ENCODE measurements at regions not wholly inside any gene's neighbourhood (a gene's known extent, or its start where the extent isn't known, plus 50 kb on each side); places are given as distances from the start of the nearest gene placed in this dataset.
A peak's percentile ranks its signal among the peaks of the same experiment; 100 is the strongest.

GRCh38 chr9:20291201-20291600 is 331.1 kb downstream of the MLLT3 start:
- no peak for DNase-seq

DNA sequence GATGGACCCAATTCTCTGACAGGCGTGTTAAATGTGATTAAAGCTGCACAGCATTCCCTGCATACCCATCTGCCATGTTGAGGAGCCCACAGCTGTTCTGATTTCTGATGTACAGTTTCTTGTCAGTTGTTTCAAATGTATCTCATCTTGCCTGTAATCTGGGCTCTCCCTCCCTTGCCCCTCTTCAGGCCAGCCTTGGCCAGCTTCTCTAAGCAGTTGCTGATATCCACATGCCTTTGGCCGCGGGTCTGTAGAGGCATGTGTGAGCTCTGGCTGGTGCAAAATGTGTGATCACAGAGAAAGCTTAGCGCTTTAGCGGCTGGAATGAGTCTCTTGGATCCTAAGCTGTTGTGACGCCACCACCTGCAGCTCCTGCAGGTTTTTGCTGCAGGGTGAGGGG is 332.0 kb downstream of the MLLT3 start:
- DNase-seq, result no peak

- no peak for DNase-seq
Measured at GRCh38 chr9:20289423-20290010, 332.8 kb downstream of the MLLT3 start.

GRCh38 chr9:20286969-20287368 is 335.3 kb downstream of the MLLT3 start:
- DNase-seq, result no peak

DNA sequence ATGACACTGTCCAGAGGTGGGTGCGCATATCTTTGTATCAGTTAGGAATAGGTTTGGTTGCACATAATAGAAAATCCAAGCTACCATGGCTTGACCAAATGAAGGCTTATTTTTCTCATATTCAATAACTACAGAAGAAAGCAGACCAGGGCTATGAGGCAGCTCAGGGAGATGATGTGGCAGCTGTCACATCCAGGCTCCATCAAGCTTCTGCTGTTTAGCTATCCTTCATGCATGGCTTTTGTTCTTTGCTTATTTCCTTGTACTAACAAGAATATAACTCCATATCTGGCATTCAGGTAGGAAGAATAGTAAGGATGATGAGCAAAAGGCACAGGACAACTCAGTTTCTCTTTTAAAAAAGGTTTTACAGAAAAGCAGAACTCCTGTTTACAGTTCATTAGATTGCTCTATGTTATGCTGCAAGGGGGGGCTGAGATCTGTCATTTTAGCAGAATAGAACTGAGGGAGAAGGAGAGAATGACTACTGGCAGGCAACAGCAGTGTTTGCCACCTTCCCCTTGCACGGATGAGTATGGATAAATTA is 336.1 kb downstream of the MLLT3 start:
- DNase-seq, result no peak

- no peak for DNase-seq
Measured at GRCh38 chr9:20284601-20285289, 337.6 kb downstream of the MLLT3 start.

DNA sequence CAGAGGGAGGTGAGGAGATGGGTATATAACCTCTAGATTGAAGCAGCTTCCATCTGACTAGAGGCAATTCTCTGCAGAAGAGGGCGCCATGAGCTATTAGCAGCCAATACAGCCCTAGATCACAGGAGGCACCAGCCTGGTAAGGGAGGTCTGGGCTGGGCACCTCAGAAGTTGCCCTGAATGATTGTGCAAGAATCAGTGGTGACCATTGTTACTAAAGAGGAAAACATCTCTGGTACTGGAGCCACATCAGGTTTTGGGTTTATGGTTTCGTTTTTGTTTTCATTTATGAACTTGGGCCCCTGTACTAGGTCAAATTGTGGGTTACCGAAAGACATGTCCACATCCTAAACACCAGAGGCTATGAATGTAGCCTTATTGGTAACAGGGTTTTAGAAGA is 342.0 kb downstream of the MLLT3 start:
- DNase-seq, result no peak

- no peak for DNase-seq
Measured at GRCh38 chr9:20276762-20277161, 345.5 kb downstream of the MLLT3 start.

- no peak for DNase-seq
Measured at GRCh38 chr9:20271723-20272122, 350.6 kb downstream of the MLLT3 start.

DNA sequence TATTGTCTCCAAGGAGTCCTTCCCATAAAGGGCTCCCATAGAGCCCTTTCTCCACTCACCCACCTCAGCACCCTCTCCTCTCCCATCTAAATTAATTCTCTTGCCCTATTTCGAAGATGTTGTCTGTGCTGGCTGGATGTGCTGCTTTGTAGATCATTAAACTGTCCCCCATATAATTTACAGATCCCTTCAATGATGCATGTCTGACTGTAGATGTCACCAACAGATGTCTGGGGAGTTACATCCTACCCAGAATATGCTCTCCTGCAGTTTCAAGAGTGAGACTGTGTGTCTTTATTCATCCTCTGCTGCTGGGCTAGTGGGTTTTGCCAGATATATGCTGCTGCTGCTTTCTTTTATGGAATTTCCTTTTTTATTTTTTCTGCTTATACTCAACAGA is 351.2 kb downstream of the MLLT3 start:
- DNase-seq, result no peak

DNA sequence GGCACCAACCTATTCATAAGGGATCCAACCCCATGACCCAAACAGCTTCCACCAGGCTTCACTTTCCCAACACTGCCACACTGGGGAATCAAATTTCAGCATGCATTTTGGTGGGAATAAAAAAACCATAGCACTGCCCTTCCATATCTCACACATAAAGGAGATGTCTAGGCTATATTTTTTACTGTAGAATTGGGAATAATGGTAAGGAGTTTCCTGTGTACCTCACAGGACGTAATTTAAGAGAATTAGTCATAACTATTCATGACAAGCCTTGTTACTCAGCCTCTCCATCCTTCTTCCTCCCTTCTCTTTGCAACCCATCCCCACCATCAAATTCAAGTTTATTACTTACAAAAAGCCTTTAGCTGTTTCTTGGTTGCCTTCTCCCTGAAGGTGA is 352.1 kb downstream of the MLLT3 start:
- DNase-seq, result no peak

GRCh38 chr9:20269620-20270019 is 352.7 kb downstream of the MLLT3 start:
- no peak for DNase-seq

DNA sequence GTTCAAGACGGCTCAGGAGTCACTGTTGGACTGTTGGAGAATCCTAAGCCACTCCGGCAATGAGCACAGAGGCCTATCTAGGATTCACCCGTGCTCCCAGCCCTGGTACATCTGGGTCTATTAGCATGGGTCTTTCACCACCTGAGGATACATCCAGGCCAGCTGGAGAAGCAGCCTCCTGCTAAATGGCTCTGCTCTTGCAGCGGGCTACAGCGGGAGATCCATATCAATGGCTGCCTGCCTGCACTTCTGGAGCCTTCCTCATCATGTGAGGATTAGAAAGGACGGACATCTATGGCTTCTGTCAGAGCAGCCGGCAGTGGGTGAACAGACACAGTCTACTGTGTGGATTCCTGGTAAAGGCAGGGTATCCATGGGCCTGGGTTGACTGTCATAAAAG is 357.4 kb downstream of the MLLT3 start:
- no peak for DNase-seq

GRCh38 chr9:20262611-20263010 is 359.7 kb downstream of the MLLT3 start:
- DNase-seq, result no peak

- no peak for DNase-seq
Measured at GRCh38 chr9:20256284-20256948, 365.9 kb downstream of the MLLT3 start.

DNA sequence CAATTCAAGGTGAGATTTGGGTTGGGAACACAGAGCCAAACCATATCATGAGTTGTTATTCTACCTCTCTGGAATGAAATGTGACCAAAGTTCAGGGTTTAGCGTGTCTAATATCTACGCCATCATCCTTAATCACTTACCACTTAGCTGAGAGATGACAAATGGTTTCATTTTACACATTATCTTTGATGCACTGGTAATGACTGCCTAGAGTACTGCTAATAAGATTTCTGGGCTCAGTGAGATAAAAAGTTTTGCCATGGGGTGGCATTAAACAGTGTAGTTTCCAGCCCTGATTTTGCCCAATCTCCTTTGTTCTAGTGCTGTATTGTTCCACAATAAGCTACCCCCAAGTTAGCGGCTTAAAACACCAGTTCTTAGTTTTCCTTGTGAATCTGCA is 367.2 kb downstream of the MLLT3 start:
- no peak for DNase-seq

DNA sequence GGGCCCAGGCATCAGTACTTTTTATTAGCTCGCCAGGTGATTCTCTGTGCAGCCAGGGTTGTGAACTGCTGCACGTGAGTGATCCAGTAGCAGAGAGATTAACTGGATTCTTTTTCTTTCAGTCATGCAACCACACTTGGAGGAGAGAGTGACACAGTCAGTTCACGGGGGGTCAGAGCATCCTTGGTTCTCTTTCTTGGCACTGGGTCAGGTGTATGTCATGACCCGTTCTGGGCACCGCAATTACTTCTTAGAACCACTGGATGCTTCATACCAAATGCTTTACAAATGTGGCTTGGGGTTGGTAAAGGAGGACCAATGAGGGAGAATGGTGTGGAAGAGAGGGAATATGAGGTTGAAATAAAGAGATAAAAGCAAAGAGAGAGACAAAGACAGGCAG is 368.7 kb downstream of the MLLT3 start:
- no peak for DNase-seq

- no peak for DNase-seq
Measured at GRCh38 chr9:20252778-20253177, 369.5 kb downstream of the MLLT3 start.

- DNase-seq, result no peak
Measured at GRCh38 chr9:20250791-20251190, 371.5 kb downstream of the MLLT3 start.

- no peak for DNase-seq
Measured at GRCh38 chr9:20244271-20244670, 378.0 kb downstream of the MLLT3 start.

GRCh38 chr9:20243841-20244240 is 378.5 kb downstream of the MLLT3 start:
- DNase-seq, result no peak

- peak; percentile 18 for DNase-seq
Measured at GRCh38 chr9:20242510-20243189, 379.6 kb downstream of the MLLT3 start.

DNA sequence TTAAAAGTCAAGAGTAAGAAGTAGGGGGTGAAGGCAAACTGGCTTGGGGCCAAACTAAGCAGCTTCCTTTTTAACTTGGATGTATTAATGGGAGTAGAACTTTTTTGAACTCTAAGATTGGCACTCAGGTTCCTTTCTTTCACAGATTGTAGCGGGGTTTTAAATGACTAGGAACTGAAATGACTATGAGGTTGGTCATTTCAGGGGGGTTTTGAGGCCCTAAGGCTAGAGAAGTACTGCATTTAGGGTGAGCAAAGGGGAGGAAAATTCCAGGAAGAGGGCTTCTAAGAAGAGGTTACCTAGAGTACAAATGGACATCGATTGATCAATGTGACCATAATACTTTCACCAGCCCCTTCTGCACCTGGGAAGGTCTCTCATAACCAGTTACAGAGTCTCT is 381.8 kb downstream of the MLLT3 start:
- no peak for DNase-seq

GRCh38 chr9:20238921-20239320 is 383.4 kb downstream of the MLLT3 start:
- DNase-seq, result no peak
